Skeletal muscle satellite cell (primary cell): ENCODE measurements at regions not wholly inside any gene's neighbourhood (a gene's known extent, or its start where the extent isn't known, plus 50 kb on each side); places are given as distances from the start of the nearest gene placed in this dataset.
"Not testable (repeated sequence)": the region's sequence is repeated elsewhere in the genome, so short reads cannot be mapped to it uniquely, and the experiment has no call there.

ENCODE experiments used
- H3K27me3 ChIP-seq: 2 replicates; pipeline ENCODE4 v1.7.0; 2013; ENCODE audit warnings: low read length; ENCODE audit not compliant: control insufficient read depth, insufficient read depth
- H3K36me3 ChIP-seq: 2 replicates; pipeline ENCODE4 v1.7.0; 2013; ENCODE audit warnings: mild to moderate bottlenecking, control low read depth, low read length; ENCODE audit not compliant: insufficient read depth
- H3K4me1 ChIP-seq: 2 replicates; pipeline ENCODE4 v1.7.0; 2013; ENCODE audit warnings: low read length; ENCODE audit not compliant: control insufficient read depth, insufficient read depth
- H3K4me2 ChIP-seq: 2 replicates; pipeline ENCODE4 v1.7.0; 2013; ENCODE audit warnings: mild to moderate bottlenecking, low read length
- H3K4me3 ChIP-seq: 2 replicates; pipeline ENCODE4 v1.7.0; 2013; ENCODE audit warnings: low read length
- H3K9ac ChIP-seq: 2 replicates; pipeline ENCODE4 v1.7.0; 2013; ENCODE audit warnings: mild to moderate bottlenecking, low read depth, low read length, moderate library complexity
- H3K9me3 ChIP-seq: replicated peaks from 2 replicates; pipeline ENCODE4 v1.7.0; 2013; ENCODE audit warnings: mild to moderate bottlenecking, control low read depth, low read length

- Histone ChIP-seq H3K4me1 (no peaks in the 10 kb centered on the region), H3K9ac (no peak overlapping the region), H3K4me3 (no peak overlapping the region), H3K9me3 (no peaks in the 10 kb centered on the region), H3K27me3 (no peaks in the 10 kb centered on the region), H3K36me3 (no peaks in the 10 kb centered on the region), H3K4me2 (no peak overlapping the region)
Observed at GRCh38 chr16:51267681-51268080, 116.6 kb upstream of the SALL1 start.

GRCh38 chr16:51262428-51262827, 111.4 kb upstream of the SALL1 start:
- Histone ChIP-seq H3K4me3 (no peak overlapping the region), H3K9ac (no peak overlapping the region), H3K4me1 (no peaks in the 10 kb centered on the region), H3K4me2 (no peak overlapping the region), H3K27me3 (no peaks in the 10 kb centered on the region), H3K36me3 (no peaks in the 10 kb centered on the region), H3K9me3 (peaks cover 6% of the 10 kb centered on the region)

GRCh38 chr16:51261919-51262318, 110.8 kb upstream of the SALL1 start:
- Histone ChIP-seq H3K9me3 (peaks cover 6% of the 10 kb centered on the region), H3K4me2 (no peak overlapping the region), H3K9ac (no peak overlapping the region)

GRCh38 chr16:51255349-51255972, 104.4 kb upstream of the SALL1 start:
- Histone ChIP-seq H3K4me2 (no peak overlapping the region), H3K36me3 (no peaks in the 10 kb centered on the region), H3K9ac (no peak overlapping the region), H3K9me3 (peaks cover 7% of the 10 kb centered on the region), H3K27me3 (no peaks in the 10 kb centered on the region), H3K4me1 (no peaks in the 10 kb centered on the region), H3K4me3 (no peak overlapping the region)

More at GRCh38 chr16:51261919-51262318, 110.8 kb upstream of the SALL1 start:
- H3K4me1 ChIP-seq, result no peaks in the 10 kb centered on the region
- H3K4me3 ChIP-seq, result no peak overlapping the region
- no peaks in the 10 kb centered on the region for H3K36me3 ChIP-seq
- H3K27me3 ChIP-seq, result no peaks in the 10 kb centered on the region

GRCh38 chr16:51254390-51254789, 103.3 kb upstream of the SALL1 start:
- H3K4me3 ChIP-seq, H3K4me1 ChIP-seq, H3K36me3 ChIP-seq, H3K27me3 ChIP-seq, H3K9ac ChIP-seq, H3K9me3 ChIP-seq, H3K4me2 ChIP-seq: not testable (repeated sequence)

GRCh38 chr16:51248217-51248616, 97.1 kb upstream of the SALL1 start:
- no peaks in the 10 kb centered on the region for H3K9me3 ChIP-seq

GRCh38 chr16:51245658-51245995, 94.6 kb upstream of the SALL1 start:
- Histone ChIP-seq H3K4me1 (no peaks in the 10 kb centered on the region), H3K4me2 (no peak overlapping the region), H3K9me3 (no peaks in the 10 kb centered on the region), H3K27me3 (no peaks in the 10 kb centered on the region), H3K4me3 (no peak overlapping the region), H3K9ac (no peak overlapping the region), H3K36me3 (no peaks in the 10 kb centered on the region)

More at GRCh38 chr16:51248217-51248616, 97.1 kb upstream of the SALL1 start:
- Histone ChIP-seq H3K36me3 (no peaks in the 10 kb centered on the region), H3K4me2 (no peak overlapping the region), H3K9ac (no peak overlapping the region), H3K4me3 (no peak overlapping the region), H3K27me3 (no peaks in the 10 kb centered on the region), H3K4me1 (no peaks in the 10 kb centered on the region)

GRCh38 chr16:51244887-51245657, 94.0 kb upstream of the SALL1 start:
- H3K4me2 ChIP-seq, result no peak overlapping the region
- no peak overlapping the region for H3K9ac ChIP-seq
- no peaks in the 10 kb centered on the region for H3K36me3 ChIP-seq
- H3K27me3 ChIP-seq, result no peaks in the 10 kb centered on the region
- no peaks in the 10 kb centered on the region for H3K9me3 ChIP-seq
- H3K4me3 ChIP-seq, result no peak overlapping the region
- H3K4me1 ChIP-seq, result no peaks in the 10 kb centered on the region

GRCh38 chr16:51243936-51244436, 92.9 kb upstream of the SALL1 start:
- Histone ChIP-seq H3K4me2 (no peak overlapping the region), H3K9me3 (no peaks in the 10 kb centered on the region), H3K36me3 (no peaks in the 10 kb centered on the region), H3K4me1 (no peaks in the 10 kb centered on the region), H3K4me3 (no peak overlapping the region), H3K9ac (no peak overlapping the region), H3K27me3 (no peaks in the 10 kb centered on the region)

- no peaks in the 10 kb centered on the region for H3K9me3 ChIP-seq
Observed at GRCh38 chr16:51242296-51242994, 91.4 kb upstream of the SALL1 start.

GRCh38 chr16:51239196-51239595, 88.1 kb upstream of the SALL1 start:
- no peaks in the 10 kb centered on the region for H3K36me3 ChIP-seq
- H3K4me2 ChIP-seq, result no peak overlapping the region
- no peaks in the 10 kb centered on the region for H3K27me3 ChIP-seq
- no peak overlapping the region for H3K4me3 ChIP-seq
- H3K9ac ChIP-seq, result no peak overlapping the region
- H3K9me3 ChIP-seq, result no peaks in the 10 kb centered on the region
- H3K4me1 ChIP-seq, result no peaks in the 10 kb centered on the region

More at GRCh38 chr16:51242296-51242994, 91.4 kb upstream of the SALL1 start:
- Histone ChIP-seq H3K4me1 (no peaks in the 10 kb centered on the region), H3K27me3 (no peaks in the 10 kb centered on the region), H3K4me2 (no peak overlapping the region), H3K36me3 (no peaks in the 10 kb centered on the region), H3K4me3 (no peak overlapping the region), H3K9ac (no peak overlapping the region)
